DMS153 (cell line): ENCODE measurements at regions not wholly inside any gene's neighbourhood (a gene's known extent, or its start where the extent isn't known, plus 50 kb on each side); places are given as distances from the start of the nearest gene placed in this dataset.

Source experiments
- DNase-seq: peaks from one replicate; lab custom pipeline; 2025; lab: John Stamatoyannopoulos, UW

GRCh38 chr12:127300075-127300474 lies 966.9 kb upstream of the TMEM132C start:
- DNase-seq, result no peak

DNA sequence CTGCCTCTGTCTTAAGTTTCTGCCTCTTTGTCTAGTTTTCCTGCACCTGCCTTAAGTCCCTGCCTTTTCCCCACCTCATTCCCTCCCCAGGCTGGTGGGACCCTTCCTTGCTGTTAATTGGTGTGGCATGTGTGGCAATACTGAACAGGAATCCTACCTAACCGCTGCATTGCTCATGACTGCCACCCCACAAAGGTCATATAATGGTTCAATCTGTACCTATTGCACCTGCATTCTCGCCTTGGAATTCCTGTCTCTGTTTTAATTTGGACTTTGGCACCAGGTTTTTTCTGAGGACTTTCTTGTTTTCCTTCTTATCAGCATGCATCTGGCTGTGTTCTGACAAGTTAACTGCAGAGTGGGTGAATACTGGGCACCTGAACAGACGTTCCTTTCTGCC lies 966.2 kb upstream of the TMEM132C start:
- no peak for DNase-seq

- DNase-seq, result no peak
These were observed 965.1 kb upstream of the TMEM132C start for GRCh38 chr12:127301876-127302275.

GRCh38 chr12:127304751-127305725 lies 961.9 kb upstream of the TMEM132C start:
- no peak for DNase-seq

- DNase-seq, result no peak
These were observed 960.3 kb upstream of the TMEM132C start for GRCh38 chr12:127306604-127307215.

DNA sequence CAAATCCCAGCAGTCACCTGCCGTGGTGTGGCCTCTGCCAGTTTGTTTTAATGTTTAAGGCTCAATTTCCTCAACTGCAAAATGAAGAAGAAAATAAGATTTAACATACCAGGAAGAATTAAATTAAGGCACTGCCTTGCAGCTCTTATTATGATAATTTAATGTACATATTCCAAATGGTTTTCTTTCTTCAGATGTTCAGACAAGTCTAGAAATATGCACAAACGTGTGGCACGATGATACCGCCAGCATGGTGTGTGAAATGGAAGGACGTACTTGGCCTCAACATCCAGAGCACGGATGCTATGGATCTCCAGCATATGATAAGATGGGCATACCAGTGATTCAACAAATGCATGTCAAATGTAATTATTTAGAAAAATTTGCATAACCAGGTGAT lies 959.4 kb upstream of the TMEM132C start:
- DNase-seq, result no peak

DNA sequence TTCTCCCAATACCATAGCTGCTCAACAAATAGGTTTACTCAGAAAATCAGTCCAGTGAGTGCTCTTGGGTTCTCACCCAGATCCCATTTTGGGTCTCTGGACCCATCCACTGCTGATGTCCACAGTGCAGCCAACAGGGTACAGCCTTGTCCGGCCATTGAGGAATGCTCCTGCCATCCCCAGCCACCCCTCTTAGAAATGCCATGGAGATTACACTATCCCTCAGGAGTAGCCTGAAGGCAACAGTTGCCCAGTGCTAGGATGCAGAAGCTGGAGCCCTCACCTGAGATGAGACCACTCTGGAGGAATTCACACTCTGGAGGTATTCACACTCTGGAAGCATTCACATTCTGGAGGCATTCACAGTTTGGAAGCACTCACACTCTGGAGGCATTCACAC lies 958.8 kb upstream of the TMEM132C start:
- DNase-seq, result no peak

- DNase-seq, result no peak
These were observed 956.4 kb upstream of the TMEM132C start for GRCh38 chr12:127310548-127310947.

GRCh38 chr12:127311720-127312364 lies 955.1 kb upstream of the TMEM132C start:
- no peak for DNase-seq

GRCh38 chr12:127324681-127325080 lies 942.3 kb upstream of the TMEM132C start:
- no peak for DNase-seq

- DNase-seq, result no peak
These were observed 939.0 kb upstream of the TMEM132C start for GRCh38 chr12:127327986-127328385.

DNA sequence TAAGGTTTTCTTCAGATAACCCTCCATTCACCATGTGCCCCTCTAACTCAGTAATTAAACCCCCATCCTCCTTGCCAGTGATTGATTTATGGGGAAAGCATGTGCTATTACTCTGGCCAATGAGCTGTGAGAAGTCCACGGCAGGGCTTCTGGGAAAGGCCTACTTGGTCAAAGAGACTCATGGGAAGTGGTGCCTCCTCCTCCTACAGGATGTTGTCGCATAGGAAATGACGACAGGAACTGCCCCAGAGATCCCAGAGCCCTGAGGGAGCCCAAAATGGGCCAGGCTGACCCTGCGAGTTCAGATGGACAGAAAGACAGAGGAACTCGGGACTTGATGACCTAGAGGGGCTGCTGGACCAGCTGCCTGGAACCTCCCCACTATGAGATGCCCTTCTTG lies 938.1 kb upstream of the TMEM132C start:
- DNase-seq, result no peak

DNA sequence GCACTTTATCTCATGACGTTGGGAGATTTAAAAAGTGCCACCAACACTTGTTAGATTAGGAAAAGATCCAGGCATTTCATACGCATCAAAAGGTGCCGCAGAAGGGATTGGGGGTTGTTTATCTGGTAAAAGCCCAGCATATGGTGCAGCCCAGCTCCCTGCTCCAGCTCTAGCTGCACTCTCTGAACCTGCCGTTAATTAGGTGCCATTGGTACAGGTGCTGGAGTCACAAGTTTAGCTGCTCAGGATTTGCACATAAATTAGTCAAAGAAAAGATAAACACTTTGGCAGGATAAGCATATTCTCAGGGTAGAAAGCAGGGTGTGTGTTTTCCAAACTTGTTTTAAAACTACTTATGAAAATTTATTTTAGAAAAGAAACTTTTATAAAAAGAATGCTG lies 932.6 kb upstream of the TMEM132C start:
- DNase-seq, result no peak

GRCh38 chr12:127334912-127335644 lies 931.9 kb upstream of the TMEM132C start:
- no peak for DNase-seq

- DNase-seq, result no peak
These were observed 930.6 kb upstream of the TMEM132C start for GRCh38 chr12:127336416-127336815.

GRCh38 chr12:127339065-127339464 lies 927.9 kb upstream of the TMEM132C start:
- DNase-seq, result no peak

- DNase-seq, result no peak
These were observed 926.6 kb upstream of the TMEM132C start for GRCh38 chr12:127340381-127340780.

DNA sequence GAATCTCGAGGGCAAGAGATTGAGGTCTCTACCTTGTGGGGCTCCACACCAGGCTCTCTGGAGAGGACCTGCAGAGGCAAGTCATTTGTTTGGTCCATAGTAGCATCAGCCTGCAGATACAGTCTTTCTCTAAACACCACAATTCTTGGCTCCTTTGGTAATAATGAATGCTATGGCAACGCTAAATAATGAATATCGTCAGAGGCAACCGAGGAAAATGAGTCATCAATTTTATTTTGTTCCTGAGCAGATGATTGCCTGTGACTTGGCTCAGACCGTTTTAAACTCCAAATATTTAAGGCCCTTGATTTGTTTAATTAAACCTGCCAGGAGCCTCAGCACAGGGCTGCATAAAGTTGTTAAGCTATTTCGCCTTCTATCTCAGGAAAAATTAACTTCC lies 924.1 kb upstream of the TMEM132C start:
- DNase-seq, result no peak

- no peak for DNase-seq
These were observed 923.0 kb upstream of the TMEM132C start for GRCh38 chr12:127343940-127344339.

DNA sequence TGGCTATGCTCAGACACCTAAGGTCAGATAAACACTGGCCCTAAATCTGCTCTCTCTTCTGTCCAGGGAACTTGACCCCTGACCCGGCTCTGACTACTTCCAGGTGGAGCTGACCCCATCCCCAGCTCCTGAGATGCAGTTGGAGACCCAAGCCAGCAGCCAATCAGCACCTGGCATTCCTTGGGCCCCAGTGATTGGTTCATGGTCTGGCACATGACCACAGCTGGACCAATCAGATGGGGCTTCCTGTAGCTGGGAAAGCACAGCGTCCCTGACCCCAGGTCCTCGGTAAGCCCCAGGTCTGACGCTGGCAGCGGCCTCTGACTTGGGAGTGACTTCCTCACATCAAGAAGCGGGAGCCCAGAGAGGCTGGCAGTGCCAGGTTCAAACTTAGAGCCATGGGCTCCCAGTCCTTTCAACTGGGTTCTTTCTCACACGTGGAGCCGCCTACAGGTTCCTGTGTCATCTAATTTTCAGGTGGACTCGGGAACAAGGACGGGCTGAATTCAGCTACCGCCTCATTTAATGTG lies 915.4 kb upstream of the TMEM132C start:
- DNase-seq, result no peak

GRCh38 chr12:127355061-127355841 lies 911.7 kb upstream of the TMEM132C start:
- no peak for DNase-seq
